ENCODE measurements at regions not wholly inside any gene's neighbourhood (a gene's known extent, or its start where the extent isn't known, plus 50 kb on each side); places are given as distances from the start of the nearest gene placed in this dataset.

- Histone ChIP-seq H3K36me3 (replicated peaks; ENCODE audit: control insufficient read depth, insufficient read depth, low read length) (no peaks in the 10 kb centered on the region), H3K4me3 (ENCODE audit: insufficient read depth, low read depth, low read length) (no peak overlapping the region), H3K27me3 (ENCODE audit: control insufficient read depth, insufficient read depth, low read length) (no peaks in the 10 kb centered on the region)
- DNase-seq: no peak
These were observed 315.9 kb upstream of the RASA1 start for GRCh38 chr5:86951761-86952160.

GRCh38 chr5:86964889-86965288 lies 302.8 kb upstream of the RASA1 start:
- H3K27me3 ChIP-seq (ENCODE audit: control insufficient read depth, insufficient read depth, low read length): no peaks in the 10 kb centered on the region
- H3K4me3 ChIP-seq (ENCODE audit: insufficient read depth, low read depth, low read length): no peak overlapping the region
- no peak for DNase-seq
- no peaks in the 10 kb centered on the region for H3K36me3 ChIP-seq (replicated peaks; ENCODE audit: control insufficient read depth, insufficient read depth, low read length)

- no peak for DNase-seq
- no peak overlapping the region for H3K4me3 ChIP-seq (ENCODE audit: insufficient read depth, low read depth, low read length)
- no peaks in the 10 kb centered on the region; the same call in 1 of the 2 replicates for H3K36me3 ChIP-seq (replicated peaks; ENCODE audit: control insufficient read depth, insufficient read depth, low read length)
- H3K27me3 ChIP-seq (ENCODE audit: control insufficient read depth, insufficient read depth, low read length): no peaks in the 10 kb centered on the region
These were observed 299.4 kb upstream of the RASA1 start for GRCh38 chr5:86968301-86968753.

- Histone ChIP-seq H3K4me3 (ENCODE audit: insufficient read depth, low read depth, low read length) (no peak overlapping the region), H3K27me3 (ENCODE audit: control insufficient read depth, insufficient read depth, low read length) (no peaks in the 10 kb centered on the region), H3K36me3 (replicated peaks; ENCODE audit: control insufficient read depth, insufficient read depth, low read length) (no peaks in the 10 kb centered on the region; the same call in 1 of the 2 replicates)
- DNase-seq: no peak
These were observed 297.3 kb upstream of the RASA1 start for GRCh38 chr5:86970361-86970760.

GRCh38 chr5:86971034-86971571 lies 296.6 kb upstream of the RASA1 start:
- DNase-seq: no peak
- Histone ChIP-seq H3K27me3 (ENCODE audit: control insufficient read depth, insufficient read depth, low read length) (no peaks in the 10 kb centered on the region), H3K36me3 (replicated peaks; ENCODE audit: control insufficient read depth, insufficient read depth, low read length) (no peaks in the 10 kb centered on the region; the same call in 1 of the 2 replicates), H3K4me3 (ENCODE audit: insufficient read depth, low read depth, low read length) (no peak overlapping the region)

- no peak for DNase-seq
- Histone ChIP-seq H3K27me3 (ENCODE audit: control insufficient read depth, insufficient read depth, low read length) (no peaks in the 10 kb centered on the region), H3K36me3 (replicated peaks; ENCODE audit: control insufficient read depth, insufficient read depth, low read length) (no peaks in the 10 kb centered on the region; the same call in 1 of the 2 replicates), H3K4me3 (ENCODE audit: insufficient read depth, low read depth, low read length) (no peak overlapping the region)
These were observed 292.7 kb upstream of the RASA1 start for GRCh38 chr5:86974955-86975354.

- Histone ChIP-seq H3K36me3 (replicated peaks; ENCODE audit: control insufficient read depth, insufficient read depth, low read length) (no peaks in the 10 kb centered on the region), H3K4me3 (ENCODE audit: insufficient read depth, low read depth, low read length) (no peak overlapping the region), H3K27me3 (ENCODE audit: control insufficient read depth, insufficient read depth, low read length) (no peaks in the 10 kb centered on the region)
- DNase-seq: no peak
These were observed 290.5 kb upstream of the RASA1 start for GRCh38 chr5:86977190-86977589.

GRCh38 chr5:86977808-86978207 lies 289.9 kb upstream of the RASA1 start:
- H3K36me3 ChIP-seq (replicated peaks; ENCODE audit: control insufficient read depth, insufficient read depth, low read length): no peaks in the 10 kb centered on the region
- no peak for DNase-seq
- no peaks in the 10 kb centered on the region for H3K27me3 ChIP-seq (ENCODE audit: control insufficient read depth, insufficient read depth, low read length)
- H3K4me3 ChIP-seq (ENCODE audit: insufficient read depth, low read depth, low read length): no peak overlapping the region

GRCh38 chr5:86979811-86980411 lies 287.8 kb upstream of the RASA1 start:
- DNase-seq: no peak
- no peaks in the 10 kb centered on the region for H3K27me3 ChIP-seq (ENCODE audit: control insufficient read depth, insufficient read depth, low read length)
- no peak overlapping the region for H3K4me3 ChIP-seq (ENCODE audit: insufficient read depth, low read depth, low read length)
- H3K36me3 ChIP-seq (replicated peaks; ENCODE audit: control insufficient read depth, insufficient read depth, low read length): no peaks in the 10 kb centered on the region

- Histone ChIP-seq H3K4me3 (ENCODE audit: insufficient read depth, low read depth, low read length) (no peak overlapping the region), H3K27me3 (ENCODE audit: control insufficient read depth, insufficient read depth, low read length) (no peaks in the 10 kb centered on the region), H3K36me3 (replicated peaks; ENCODE audit: control insufficient read depth, insufficient read depth, low read length) (no peaks in the 10 kb centered on the region)
- no peak for DNase-seq
These were observed 285.8 kb upstream of the RASA1 start for GRCh38 chr5:86981898-86982297.

- H3K27me3 ChIP-seq (ENCODE audit: control insufficient read depth, insufficient read depth, low read length): no peaks in the 10 kb centered on the region
These were observed 284.5 kb upstream of the RASA1 start for GRCh38 chr5:86983208-86983607.

GRCh38 chr5:86986837-86987236 lies 280.8 kb upstream of the RASA1 start:
- H3K36me3 ChIP-seq (replicated peaks; ENCODE audit: control insufficient read depth, insufficient read depth, low read length): no peaks in the 10 kb centered on the region
- no peak for DNase-seq
- no peaks in the 10 kb centered on the region for H3K27me3 ChIP-seq (ENCODE audit: control insufficient read depth, insufficient read depth, low read length)
- H3K4me3 ChIP-seq (ENCODE audit: insufficient read depth, low read depth, low read length): no peak overlapping the region

More at GRCh38 chr5:86983208-86983607, 284.5 kb upstream of the RASA1 start:
- DNase-seq: no peak
- Histone ChIP-seq H3K4me3 (ENCODE audit: insufficient read depth, low read depth, low read length) (no peak overlapping the region), H3K36me3 (replicated peaks; ENCODE audit: control insufficient read depth, insufficient read depth, low read length) (no peaks in the 10 kb centered on the region)

GRCh38 chr5:86997516-86997915 lies 270.2 kb upstream of the RASA1 start:
- no peak for DNase-seq
- Histone ChIP-seq H3K4me3 (ENCODE audit: insufficient read depth, low read depth, low read length) (no peak overlapping the region), H3K36me3 (replicated peaks; ENCODE audit: control insufficient read depth, insufficient read depth, low read length) (no peaks in the 10 kb centered on the region), H3K27me3 (ENCODE audit: control insufficient read depth, insufficient read depth, low read length) (no peaks in the 10 kb centered on the region)

GRCh38 chr5:86999951-87000350 lies 267.7 kb upstream of the RASA1 start:
- Histone ChIP-seq H3K27me3 (ENCODE audit: control insufficient read depth, insufficient read depth, low read length) (no peaks in the 10 kb centered on the region), H3K4me3 (ENCODE audit: insufficient read depth, low read depth, low read length) (no peak overlapping the region), H3K36me3 (replicated peaks; ENCODE audit: control insufficient read depth, insufficient read depth, low read length) (no peaks in the 10 kb centered on the region)
- no peak for DNase-seq

- Histone ChIP-seq H3K36me3 (replicated peaks; ENCODE audit: control insufficient read depth, insufficient read depth, low read length) (no peaks in the 10 kb centered on the region), H3K27me3 (ENCODE audit: control insufficient read depth, insufficient read depth, low read length) (no peaks in the 10 kb centered on the region), H3K4me3 (ENCODE audit: insufficient read depth, low read depth, low read length) (no peak overlapping the region)
- no peak for DNase-seq
These were observed 265.2 kb upstream of the RASA1 start for GRCh38 chr5:87002485-87002884.

Data from H7 (cell line).